Activated CD8-positive, alpha-beta T cell treated with anti-CD3 and anti-CD28 coated beads for 36 hours (primary cell): ENCODE measurements at regions not wholly inside any gene's neighbourhood (a gene's known extent, or its start where the extent isn't known, plus 50 kb on each side); places are given as distances from the start of the nearest gene placed in this dataset.

Experiments used
- ATAC-seq: fragments of 200-7000 bp; cut with Tn5 transposase; one replicate; pipeline ENCODE4 v1.10.0; 2021; ENCODE audit warnings: mild to moderate bottlenecking, moderate library complexity
- CTCF ChIA-PET: fragments of 350-600 bp; sonication (Branson Sonifier 250); formaldehyde crosslinking; loops from one replicate; lab custom pipeline; 2021; ENCODE audit warnings: antibody characterized with exemption; lab: Charles Lee
- POLR2A ChIA-PET: fragments of 350-600 bp; sonication (Branson Sonifier 250); formaldehyde crosslinking; loops from one replicate; lab custom pipeline; 2021; ENCODE audit warnings: antibody characterized with exemption; lab: Charles Lee
- DNase-seq: peaks from one replicate; pipeline ENCODE4 v3.0.0-alpha.2; 2020
- H3K27ac Mint-ChIP-seq: one replicate; pipeline ENCODE4 v1.8.0; 2021; ENCODE audit warnings: mild to moderate bottlenecking, mixed read lengths
- H3K27me3 Mint-ChIP-seq: one replicate; pipeline ENCODE4 v1.8.0; 2021; ENCODE audit warnings: mixed read lengths
- H3K36me3 Mint-ChIP-seq: one replicate; pipeline ENCODE4 v1.8.0; 2021; ENCODE audit warnings: low read depth, mixed read lengths
- H3K4me1 Mint-ChIP-seq: one replicate; pipeline ENCODE4 v1.8.0; 2021; ENCODE audit warnings: low read depth, mixed read lengths
- H3K4me3 Mint-ChIP-seq: one replicate; pipeline ENCODE4 v1.8.0; 2021; ENCODE audit warnings: mild to moderate bottlenecking, moderate library complexity, mixed read lengths
- H3K9me3 Mint-ChIP-seq: one replicate; pipeline ENCODE4 v1.8.0; 2021; ENCODE audit warnings: mixed read lengths
- CTCF ChIP-seq: fragments of 200-600 bp; IDR thresholded peaks from one replicate; pipeline ENCODE4 v1.8.0; 2022; ENCODE audit warnings: antibody characterized with exemption, mild to moderate bottlenecking
- intact Hi-C: fragments of 100-400 bp; cut with micrococcal nuclease; formaldehyde crosslinking; loops from one replicate; pipeline ENCODE4 v1.10.0; 2022

GRCh38 chr13:42680748-42681147 lies 100.6 kb upstream of the FAM216B start:
- DNase-seq (no peak), ATAC-seq (no peak)
- Mint-ChIP-seq H3K36me3 (no peaks in the 10 kb centered on the region), H3K4me1 (no peaks in the 10 kb centered on the region), H3K4me3 (no peak overlapping the region), H3K9me3 (no peaks in the 10 kb centered on the region), H3K27ac (no peak overlapping the region), H3K27me3 (peaks cover 20% of the 10 kb centered on the region)
- ChIA-PET POLR2A (no interaction called here), CTCF (no interaction called here)
- intact Hi-C loops: no loop called here
- TF ChIP-seq CTCF: no peak

- ChIA-PET POLR2A (interaction anchor here (0.5 kb wide), 1 partner anchor 419 kb away, joined by 3 read pairs; no protein-coding TSS in a partner anchor), CTCF (no interaction called here)
- Mint-ChIP-seq H3K36me3 (no peaks in the 10 kb centered on the region), H3K4me1 (no peaks in the 10 kb centered on the region), H3K27me3 (peaks cover 22% of the 10 kb centered on the region), H3K4me3 (no peak overlapping the region), H3K27ac (no peak overlapping the region), H3K9me3 (no peaks in the 10 kb centered on the region)
- ATAC-seq (no peak), DNase-seq (no peak)
- no peak for TF ChIP-seq CTCF
- intact Hi-C loops: no loop called here
Observed at GRCh38 chr13:42681326-42682100, 99.9 kb upstream of the FAM216B start.

GRCh38 chr13:42684226-42684625 lies 97.2 kb upstream of the FAM216B start:
- DNase-seq: no peak
- no peak for TF ChIP-seq CTCF
- intact Hi-C loops: no loop called here
- CTCF ChIA-PET: no interaction called here
- Mint-ChIP-seq H3K27ac (no peak overlapping the region), H3K27me3 (peaks cover 20% of the 10 kb centered on the region), H3K4me3 (no peak overlapping the region), H3K9me3 (no peaks in the 10 kb centered on the region), H3K36me3 (no peaks in the 10 kb centered on the region), H3K4me1 (no peaks in the 10 kb centered on the region)
- ATAC-seq: no peak
- POLR2A ChIA-PET: no interaction called here

- peaks cover 16% of the 10 kb centered on the region for H3K27me3 Mint-ChIP-seq
Observed at GRCh38 chr13:42685751-42686150, 95.6 kb upstream of the FAM216B start.

More at GRCh38 chr13:42685751-42686150, 95.6 kb upstream of the FAM216B start:
- Mint-ChIP-seq H3K27ac (no peak overlapping the region), H3K36me3 (no peaks in the 10 kb centered on the region), H3K4me3 (no peak overlapping the region), H3K4me1 (no peaks in the 10 kb centered on the region), H3K9me3 (no peaks in the 10 kb centered on the region)
- intact Hi-C loops: no loop called here
- ChIA-PET CTCF (interaction anchor here (0.8 kb wide), 1 partner anchor 91 kb away, joined by 3 read pairs; no protein-coding TSS in a partner anchor), POLR2A (no interaction called here)
- DNase-seq (no peak), ATAC-seq (no peak)
- TF ChIP-seq CTCF: no peak
